NB4 (cell line): ENCODE measurements at regions not wholly inside any gene's neighbourhood (a gene's known extent, or its start where the extent isn't known, plus 50 kb on each side); places are given as distances from the start of the nearest gene placed in this dataset.

ENCODE experiments used
- MAX ChIP-seq: IDR thresholded peaks from 2 replicates; pipeline ENCODE4 v1.6.1; 2011; ENCODE audit warnings: low read depth, low read length
- MYC ChIP-seq: IDR thresholded peaks from 2 replicates; pipeline ENCODE4 v1.6.1; 2011; ENCODE audit warnings: low read depth, low read length
- POLR2A ChIP-seq: IDR thresholded peaks from 2 replicates; pipeline ENCODE4 v1.6.1; 2011; ENCODE audit warnings: mild to moderate bottlenecking; ENCODE audit not compliant: insufficient read length; ENCODE audit errors: extremely low read depth
- TF ChIP-seq, protein P1 (sequence below): IDR thresholded peaks from one replicate; pipeline ENCODE4 v1.5.1; 2012; ENCODE audit warnings: low read depth, low read length

GRCh38 chr10:23945845-23946244 is 263.1 kb upstream of the KIAA1217 start:
- TF ChIP-seq, protein P1, sequence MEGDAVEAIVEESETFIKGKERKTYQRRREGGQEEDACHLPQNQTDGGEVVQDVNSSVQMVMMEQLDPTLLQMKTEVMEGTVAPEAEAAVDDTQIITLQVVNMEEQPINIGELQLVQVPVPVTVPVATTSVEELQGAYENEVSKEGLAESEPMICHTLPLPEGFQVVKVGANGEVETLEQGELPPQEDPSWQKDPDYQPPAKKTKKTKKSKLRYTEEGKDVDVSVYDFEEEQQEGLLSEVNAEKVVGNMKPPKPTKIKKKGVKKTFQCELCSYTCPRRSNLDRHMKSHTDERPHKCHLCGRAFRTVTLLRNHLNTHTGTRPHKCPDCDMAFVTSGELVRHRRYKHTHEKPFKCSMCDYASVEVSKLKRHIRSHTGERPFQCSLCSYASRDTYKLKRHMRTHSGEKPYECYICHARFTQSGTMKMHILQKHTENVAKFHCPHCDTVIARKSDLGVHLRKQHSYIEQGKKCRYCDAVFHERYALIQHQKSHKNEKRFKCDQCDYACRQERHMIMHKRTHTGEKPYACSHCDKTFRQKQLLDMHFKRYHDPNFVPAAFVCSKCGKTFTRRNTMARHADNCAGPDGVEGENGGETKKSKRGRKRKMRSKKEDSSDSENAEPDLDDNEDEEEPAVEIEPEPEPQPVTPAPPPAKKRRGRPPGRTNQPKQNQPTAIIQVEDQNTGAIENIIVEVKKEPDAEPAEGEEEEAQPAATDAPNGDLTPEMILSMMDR = no peak
- TF ChIP-seq POLR2A (no peak), MAX (no peak), MYC (no peak)
